ENCODE measurements at regions not wholly inside any gene's neighbourhood (a gene's known extent, or its start where the extent isn't known, plus 50 kb on each side); places are given as distances from the start of the nearest gene placed in this dataset.

DNA sequence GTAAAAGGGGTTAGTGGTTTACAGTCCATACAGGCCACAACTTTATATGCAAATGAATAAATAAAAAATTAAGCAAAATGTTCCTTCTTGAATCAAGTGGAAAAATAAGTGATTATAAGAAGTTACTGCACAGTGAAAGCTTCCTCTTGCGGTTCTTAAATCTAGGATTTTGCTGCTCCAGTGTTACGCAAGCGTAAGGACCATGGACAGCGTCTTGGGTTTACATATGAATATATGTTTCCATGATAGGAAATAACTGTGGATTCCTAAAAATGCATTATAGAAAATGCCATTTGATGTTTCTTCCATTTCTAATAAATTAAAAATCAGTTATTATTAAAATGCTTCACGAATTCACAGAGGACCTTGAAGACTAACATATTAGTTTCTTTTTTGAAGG, 176.6 kb upstream of the POU3F2 start:
- Histone ChIP-seq H3K36me3 (ENCODE audit: control insufficient read depth, insufficient read depth, low read length) (no peaks in the 10 kb centered on the region), H3K27me3 (ENCODE audit: control insufficient read depth, insufficient read depth, low read length) (no peaks in the 10 kb centered on the region), H3K4me1 (ENCODE audit: control insufficient read depth, insufficient read depth, low read length) (no peaks in the 10 kb centered on the region), H3K9me3 (ENCODE audit: control insufficient read depth, insufficient read depth, low read length) (no peaks in the 10 kb centered on the region), H3K4me3 (ENCODE audit: low read length) (no peak overlapping the region), H3K27ac (ENCODE audit: low read length) (no peak overlapping the region)
- DNase-seq (no peak), ATAC-seq (no peak)
- Mint-ChIP-seq H3K27me3 (ENCODE audit: low read depth in 2 of 2) (no peaks in the 10 kb centered on the region), H3K27ac (no peak overlapping the region), H3K4me1 (no peaks in the 10 kb centered on the region), H3K36me3 (no peaks in the 10 kb centered on the region), H3K4me3 (no peak overlapping the region), H3K9me3 (peaks cover 4 to 12% of the 10 kb centered on the region in 2 donors)
- TF ChIP-seq, protein P1, sequence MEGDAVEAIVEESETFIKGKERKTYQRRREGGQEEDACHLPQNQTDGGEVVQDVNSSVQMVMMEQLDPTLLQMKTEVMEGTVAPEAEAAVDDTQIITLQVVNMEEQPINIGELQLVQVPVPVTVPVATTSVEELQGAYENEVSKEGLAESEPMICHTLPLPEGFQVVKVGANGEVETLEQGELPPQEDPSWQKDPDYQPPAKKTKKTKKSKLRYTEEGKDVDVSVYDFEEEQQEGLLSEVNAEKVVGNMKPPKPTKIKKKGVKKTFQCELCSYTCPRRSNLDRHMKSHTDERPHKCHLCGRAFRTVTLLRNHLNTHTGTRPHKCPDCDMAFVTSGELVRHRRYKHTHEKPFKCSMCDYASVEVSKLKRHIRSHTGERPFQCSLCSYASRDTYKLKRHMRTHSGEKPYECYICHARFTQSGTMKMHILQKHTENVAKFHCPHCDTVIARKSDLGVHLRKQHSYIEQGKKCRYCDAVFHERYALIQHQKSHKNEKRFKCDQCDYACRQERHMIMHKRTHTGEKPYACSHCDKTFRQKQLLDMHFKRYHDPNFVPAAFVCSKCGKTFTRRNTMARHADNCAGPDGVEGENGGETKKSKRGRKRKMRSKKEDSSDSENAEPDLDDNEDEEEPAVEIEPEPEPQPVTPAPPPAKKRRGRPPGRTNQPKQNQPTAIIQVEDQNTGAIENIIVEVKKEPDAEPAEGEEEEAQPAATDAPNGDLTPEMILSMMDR (IDR thresholded peaks at IDR 0.05), result no peak
- WGBS (ENCODE audit: insufficient coverage), result 68% methylated on average over 5 of the region's 5 CpGs
- intact Hi-C loops (cut with micrococcal nuclease), result no loop called here

GRCh38 chr6:98669371-98669770, 165.0 kb upstream of the POU3F2 start:
- TF ChIP-seq, protein P1 (IDR thresholded peaks at IDR 0.05), result no peak
- Histone ChIP-seq H3K4me3 (ENCODE audit: low read length) (no peak overlapping the region), H3K4me1 (ENCODE audit: control insufficient read depth, insufficient read depth, low read length) (no peaks in the 10 kb centered on the region), H3K36me3 (ENCODE audit: control insufficient read depth, insufficient read depth, low read length) (no peaks in the 10 kb centered on the region), H3K27ac (ENCODE audit: low read length) (no peak overlapping the region), H3K27me3 (ENCODE audit: control insufficient read depth, insufficient read depth, low read length) (no peaks in the 10 kb centered on the region), H3K9me3 (ENCODE audit: control insufficient read depth, insufficient read depth, low read length) (no peaks in the 10 kb centered on the region)
- Mint-ChIP-seq H3K36me3 (no peaks in the 10 kb centered on the region), H3K4me3 (no peak overlapping the region), H3K4me1 (no peaks in the 10 kb centered on the region), H3K27ac (no peak overlapping the region), H3K9me3 (peaks cover 0 to 2% of the 10 kb centered on the region in 2 donors), H3K27me3 (ENCODE audit: low read depth in 2 of 2) (no peaks in the 10 kb centered on the region)
- DNase-seq (no peak), ATAC-seq (no peak)
- intact Hi-C loops (cut with micrococcal nuclease), result no loop called here

DNA sequence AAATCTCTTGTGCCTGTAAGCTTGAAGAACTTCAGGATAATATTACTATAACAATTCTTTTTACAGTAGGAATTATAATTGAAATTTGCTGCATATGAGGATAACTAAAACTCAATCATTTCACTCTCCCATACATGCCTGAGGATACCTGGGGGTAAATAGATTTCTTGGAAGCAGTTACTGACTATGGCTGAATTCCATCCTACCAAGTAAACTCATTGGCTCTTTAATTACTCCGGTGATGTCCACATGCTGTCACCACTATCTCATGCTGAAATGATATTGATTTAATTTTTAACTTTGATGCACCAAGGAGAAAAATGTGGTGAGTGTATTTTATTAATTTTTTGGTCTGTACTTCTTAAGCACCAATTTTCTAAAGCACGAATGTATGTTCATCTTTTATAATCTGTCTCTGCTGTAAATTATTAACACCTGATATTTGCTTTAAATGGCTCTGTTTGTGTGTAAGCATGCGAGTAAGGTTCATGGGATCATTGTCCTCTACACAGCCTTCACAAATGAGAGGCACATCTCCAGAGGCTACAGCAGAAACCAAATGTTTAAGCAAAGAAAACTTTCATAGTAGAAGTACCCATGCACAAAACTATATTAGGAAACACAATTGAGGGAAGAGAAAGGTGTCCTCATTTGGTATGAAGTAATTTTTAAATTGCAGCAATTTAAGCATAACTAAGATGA, 164.2 kb upstream of the POU3F2 start:
- Histone ChIP-seq H3K27me3 (ENCODE audit: control insufficient read depth, insufficient read depth, low read length) (no peaks in the 10 kb centered on the region), H3K4me3 (ENCODE audit: low read length) (no peak overlapping the region), H3K4me1 (ENCODE audit: control insufficient read depth, insufficient read depth, low read length) (no peaks in the 10 kb centered on the region), H3K27ac (ENCODE audit: low read length) (no peak overlapping the region), H3K9me3 (ENCODE audit: control insufficient read depth, insufficient read depth, low read length) (no peaks in the 10 kb centered on the region), H3K36me3 (ENCODE audit: control insufficient read depth, insufficient read depth, low read length) (no peaks in the 10 kb centered on the region)
- DNase-seq (no peak), ATAC-seq (no peak)
- Mint-ChIP-seq H3K36me3 (no peaks in the 10 kb centered on the region), H3K27ac (no peak overlapping the region), H3K4me3 (no peak overlapping the region), H3K9me3 (peaks cover 0 to 2% of the 10 kb centered on the region in 2 donors), H3K27me3 (ENCODE audit: low read depth in 2 of 2) (no peaks in the 10 kb centered on the region), H3K4me1 (no peaks in the 10 kb centered on the region)
- WGBS (ENCODE audit: insufficient coverage), result 80% methylated on average over 1 of the region's 3 CpGs
- TF ChIP-seq, protein P1 (IDR thresholded peaks at IDR 0.05), result no peak
- intact Hi-C loops (cut with micrococcal nuclease), result no loop called here

All from natural killer cell (primary cell).